ENCODE measurements at regions not wholly inside any gene's neighbourhood (a gene's known extent, or its start where the extent isn't known, plus 50 kb on each side); places are given as distances from the start of the nearest gene placed in this dataset.
"Not testable (repeated sequence)": the region's sequence is repeated elsewhere in the genome, so short reads cannot be mapped to it uniquely, and the experiment has no call there.

- no peak for TF ChIP-seq CTCF (IDR thresholded peaks at IDR 0.05; ENCODE audit: unreplicated experiment)
- Mint-ChIP-seq H3K9me3 (peaks cover 47% of the 10 kb centered on the region), H3K4me1 (no peaks in the 10 kb centered on the region), H3K4me3 (no peak overlapping the region), H3K27me3 (ENCODE audit: low read depth) (no peaks in the 10 kb centered on the region), H3K27ac (no peak overlapping the region), H3K36me3 (no peaks in the 10 kb centered on the region)
- no peak for DNase-seq (ENCODE audit: low spot score in 2 of 2, unreplicated experiment in 2 of 2)
Measured at GRCh38 chrX:122270809-122271494, 913.1 kb upstream of the GRIA3 start.

DNA sequence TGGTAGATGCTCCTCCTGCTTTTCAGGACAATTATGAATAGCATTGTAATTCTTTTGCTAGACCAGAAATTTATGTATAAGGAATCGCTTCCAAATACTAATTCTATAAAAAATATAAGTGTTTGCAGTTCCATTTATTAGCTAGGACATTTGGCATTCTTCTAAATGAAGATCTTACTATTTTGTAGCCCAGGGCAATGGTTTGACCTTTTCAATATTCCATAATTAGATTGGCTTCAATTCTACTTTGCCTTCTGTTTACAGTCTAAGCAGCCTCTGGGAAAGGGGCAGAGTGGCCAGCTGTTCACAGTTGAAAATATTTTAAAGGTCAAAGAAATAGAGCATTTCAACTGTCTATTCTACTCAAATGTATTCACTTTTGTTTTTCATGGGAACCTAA is 912.1 kb upstream of the GRIA3 start:
- Mint-ChIP-seq H3K4me3 (no peak overlapping the region), H3K36me3 (no peaks in the 10 kb centered on the region), H3K9me3 (peaks cover 43% of the 10 kb centered on the region), H3K4me1 (no peaks in the 10 kb centered on the region), H3K27ac (no peak overlapping the region), H3K27me3 (ENCODE audit: low read depth) (no peaks in the 10 kb centered on the region)
- TF ChIP-seq CTCF (IDR thresholded peaks at IDR 0.05; ENCODE audit: unreplicated experiment): no peak
- DNase-seq (ENCODE audit: low spot score in 2 of 2, unreplicated experiment in 2 of 2): no peak

DNA sequence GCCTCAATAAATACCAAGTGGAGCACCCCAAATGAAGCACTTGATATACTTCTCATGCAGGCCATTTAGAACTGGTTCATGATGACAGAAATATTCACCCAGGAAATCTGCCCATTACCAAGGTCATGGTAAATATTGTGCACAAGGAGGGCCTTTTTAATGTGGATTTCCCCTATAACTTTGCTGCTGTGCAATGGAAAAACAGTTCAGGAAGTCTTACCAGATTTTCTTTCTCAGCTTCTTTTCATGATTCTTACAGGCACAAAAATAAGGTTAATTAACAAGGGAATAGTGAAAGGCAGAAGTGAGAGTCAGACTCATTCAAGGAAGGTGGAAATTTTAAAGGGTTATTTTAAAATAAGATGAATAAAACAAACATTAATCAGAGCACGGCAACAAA is 904.3 kb upstream of the GRIA3 start:
- Mint-ChIP-seq H3K4me3 (no peak overlapping the region), H3K27ac (no peak overlapping the region), H3K4me1 (no peaks in the 10 kb centered on the region), H3K9me3 (peaks cover 4% of the 10 kb centered on the region), H3K36me3 (no peaks in the 10 kb centered on the region), H3K27me3 (ENCODE audit: low read depth) (no peaks in the 10 kb centered on the region)
- no peak for TF ChIP-seq CTCF (IDR thresholded peaks at IDR 0.05; ENCODE audit: unreplicated experiment)
- DNase-seq (ENCODE audit: low spot score in 2 of 2, unreplicated experiment in 2 of 2): no peak

- not testable (repeated sequence) for H3K36me3 Mint-ChIP-seq; H3K27ac Mint-ChIP-seq; DNase-seq (ENCODE audit: low spot score in 2 of 2, unreplicated experiment in 2 of 2); H3K4me1 Mint-ChIP-seq; H3K27me3 Mint-ChIP-seq (ENCODE audit: low read depth); H3K4me3 Mint-ChIP-seq
- peaks cover 72% of the 10 kb centered on the region for H3K9me3 Mint-ChIP-seq
Measured at GRCh38 chrX:122299822-122300221, 884.3 kb upstream of the GRIA3 start.

DNA sequence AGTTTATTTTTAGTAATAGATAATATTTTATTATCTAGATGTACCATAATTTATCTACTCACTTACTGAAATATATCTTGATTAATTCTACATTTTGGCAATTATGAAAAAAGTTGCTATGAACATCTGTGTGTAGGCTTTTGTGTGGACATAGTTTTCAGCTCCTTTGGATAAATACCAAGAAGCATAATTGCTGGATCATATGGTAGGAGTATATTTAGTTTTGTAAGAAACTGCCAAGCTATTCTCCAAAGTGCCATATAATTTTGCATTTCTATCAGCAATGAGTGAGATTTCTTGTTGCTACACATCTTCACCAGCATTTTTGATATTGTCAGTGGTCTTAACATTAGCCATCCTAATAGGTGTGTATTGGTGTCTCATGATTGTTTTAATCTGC is 882.6 kb upstream of the GRIA3 start:
- H3K4me3 Mint-ChIP-seq: no peak overlapping the region
- DNase-seq (ENCODE audit: low spot score in 2 of 2, unreplicated experiment in 2 of 2): no peak
- peaks cover 69% of the 10 kb centered on the region for H3K9me3 Mint-ChIP-seq
- TF ChIP-seq CTCF (IDR thresholded peaks at IDR 0.05; ENCODE audit: unreplicated experiment): no peak
- no peaks in the 10 kb centered on the region for H3K27me3 Mint-ChIP-seq (ENCODE audit: low read depth)
- no peaks in the 10 kb centered on the region for H3K36me3 Mint-ChIP-seq
- no peak overlapping the region for H3K27ac Mint-ChIP-seq
- no peaks in the 10 kb centered on the region for H3K4me1 Mint-ChIP-seq

DNA sequence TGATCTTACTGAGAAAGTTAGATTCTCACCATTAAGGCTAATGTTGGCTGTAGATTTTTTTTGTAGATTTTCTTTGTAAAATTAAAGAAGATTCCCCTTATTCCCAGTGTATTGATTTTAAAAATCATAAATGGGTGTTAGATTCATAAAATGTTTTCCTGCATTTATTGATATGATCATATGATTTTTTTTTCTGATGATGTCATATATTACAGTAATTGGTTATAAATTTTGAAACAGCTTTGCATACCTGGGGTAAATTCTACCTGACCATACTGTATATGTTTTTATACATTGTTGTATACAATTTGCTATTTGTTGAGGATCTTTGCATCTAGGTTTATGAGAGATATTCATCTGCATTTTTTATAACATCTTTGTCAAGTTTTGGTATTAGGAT is 880.3 kb upstream of the GRIA3 start:
- H3K9me3 Mint-ChIP-seq: peaks cover 69% of the 10 kb centered on the region
- no peak for TF ChIP-seq CTCF (IDR thresholded peaks at IDR 0.05; ENCODE audit: unreplicated experiment)
- H3K4me3 Mint-ChIP-seq: no peak overlapping the region
- H3K36me3 Mint-ChIP-seq: no peaks in the 10 kb centered on the region
- no peaks in the 10 kb centered on the region for H3K27me3 Mint-ChIP-seq (ENCODE audit: low read depth)
- no peak for DNase-seq (ENCODE audit: low spot score in 2 of 2, unreplicated experiment in 2 of 2)
- no peaks in the 10 kb centered on the region for H3K4me1 Mint-ChIP-seq
- no peak overlapping the region for H3K27ac Mint-ChIP-seq

Measured in mesothelial cell of epicardium (in vitro differentiated cells).